K562 (cell line): ENCODE measurements at regions not wholly inside any gene's neighbourhood (a gene's known extent, or its start where the extent isn't known, plus 50 kb on each side); places are given as distances from the start of the nearest gene placed in this dataset.

Experiments used
- ATAC-seq: fragments of 200-7000 bp; cut with Tn5 transposase; 3 replicates; pipeline ENCODE4 v1.9.1; 2020; ENCODE audit warnings: moderate library complexity
- BruUV-seq: library from RNA; stranded (reverse); fragments of 400-500 nt; replicated peaks from 2 replicates; lab custom pipeline; 2021; lab: Mats Ljungman, UMichigan
- CTCF ChIA-PET: fragments of 300-600 bp; formaldehyde crosslinking; extraction: SDS; loops from one replicate; lab custom pipeline; 2021; ENCODE audit warnings: low intra/inter-chr PET ratio; lab: Yijun Ruan, JAX
- POLR2A ChIA-PET: fragments of 300-600, 350-650 bp; sonication (Branson Sonifier 250); formaldehyde crosslinking; extraction: SDS; loops from one replicate; lab custom pipeline; 2021; ENCODE audit warnings: antibody characterized with exemption, inconsistent platforms; lab: Yijun Ruan, JAX
- DNase-seq, 4 experiments: peaks; one replicate each; pipeline versions ENCODE4 v3.0.0 to v3.0.0-alpha.2; 2011 to 2018; ENCODE audit warnings: low spot score in 3 of 4, mixed read lengths in 3 of 4; ENCODE audit errors: extremely low read depth in 1 of 4
- FAIRE-seq: peaks from 2 replicates; lab custom pipeline; 2011; peaks lifted over from hg19 to GRCh38; lab: Jason Lieb, UNC
- H2AFZ ChIP-seq: 2 replicates; pipeline ENCODE4 v1.6.0; 2011; ENCODE audit warnings: low read depth, low read length, control low read depth, inconsistent platforms
- H3K27ac ChIP-seq: fragments of 200-600 bp; 3 replicates; pipeline ENCODE4 v1.8.0; 2011; ENCODE audit warnings: low read depth, mild to moderate bottlenecking, control low read depth, inconsistent platforms, low read length, moderate library complexity, mixed read lengths; ENCODE audit errors: extremely low read depth
- H3K27me3 ChIP-seq, 2 experiments: fragments of 300-600 bp in 1 of 2; 2 replicates in 1 of 2; 3 replicates in 1 of 2; pipeline versions ENCODE4 v1.6.0 to v1.8.0; 2011; ENCODE audit warnings: inconsistent platforms in 2 of 2, low read length in 2 of 2, mild to moderate bottlenecking in 1 of 2, mixed read lengths in 1 of 2, moderate library complexity in 1 of 2; ENCODE audit not compliant: control insufficient read depth in 2 of 2, insufficient read depth in 2 of 2
- H3K36me3 ChIP-seq: fragments of 300-600 bp; 3 replicates; pipeline ENCODE4 v1.8.0; 2011; ENCODE audit warnings: mild to moderate bottlenecking, low read length, inconsistent platforms; ENCODE audit not compliant: control insufficient read depth, insufficient read depth
- H3K4me1 ChIP-seq, 2 experiments: fragments of 200-600 bp in 1 of 2; replicated peaks in 1 of 2; 2 replicates in 1 of 2; 3 replicates in 1 of 2; pipeline versions ENCODE4 v1.5.1 to v1.8.0; 2011; ENCODE audit warnings: inconsistent platforms in 2 of 2, low read length in 2 of 2, mild to moderate bottlenecking in 1 of 2, mixed read lengths in 1 of 2, moderate library complexity in 1 of 2; ENCODE audit not compliant: control insufficient read depth in 2 of 2, insufficient read depth in 2 of 2
- H3K4me2 ChIP-seq: 2 replicates; pipeline ENCODE4 v1.6.1; 2011; ENCODE audit warnings: low read length, control low read depth, inconsistent platforms, mixed read lengths; ENCODE audit not compliant: insufficient read depth
- H3K4me3 ChIP-seq: fragments of 200-600 bp; sonication (generic), shearing (Covaris generic); 2 replicates; pipeline ENCODE4 v1.5.1; 2016; ENCODE audit warnings: control low read depth, inconsistent platforms
- H3K79me2 ChIP-seq: fragments of 200-600 bp; 3 replicates; pipeline ENCODE4 v1.8.0; 2011; ENCODE audit warnings: low read length, inconsistent platforms; ENCODE audit not compliant: control insufficient read depth, insufficient read depth
- H3K9ac ChIP-seq, 2 experiments: 2 replicates each; pipeline versions ENCODE4 v1.6.0 to v1.6.1; 2011; ENCODE audit warnings: low read depth in 2 of 2, low read length in 2 of 2, control low read depth in 1 of 2, inconsistent platforms in 1 of 2, mild to moderate bottlenecking in 1 of 2, mixed read lengths in 1 of 2; ENCODE audit not compliant: insufficient read depth in 1 of 2
- H3K9me1 ChIP-seq: one replicate; pipeline ENCODE4 v1.6.0; 2011; ENCODE audit warnings: inconsistent platforms, mild to moderate bottlenecking, low read length, moderate library complexity; ENCODE audit not compliant: control insufficient read depth, insufficient read depth
- H3K9me3 ChIP-seq: replicated peaks from 2 replicates; pipeline ENCODE4 v1.5.1; 2011; ENCODE audit warnings: low read depth, low read length, inconsistent platforms; ENCODE audit not compliant: control insufficient read depth, insufficient read depth
- H4K20me1 ChIP-seq: replicated peaks from 2 replicates; pipeline ENCODE4 v1.6.1; 2011; ENCODE audit warnings: low read length, inconsistent platforms, mixed read lengths; ENCODE audit not compliant: control insufficient read depth, insufficient read depth
- CXXC5 ChIP-seq: fragments of 250-450 bp; sonication (Bioruptor Pico); IDR thresholded peaks from 2 replicates; pipeline ENCODE4 v1.8.0; 2022; ENCODE audit warnings: inconsistent platforms, mild to moderate bottlenecking, moderate library complexity
- HOMEZ ChIP-seq: fragments of 250-450 bp; sonication (Bioruptor Pico); IDR thresholded peaks from 2 replicates; pipeline ENCODE4 v1.4.0; 2020; ENCODE audit warnings: mild to moderate bottlenecking, moderate library complexity
- NONO ChIP-seq, 2 experiments: fragments of 200-400 bp in 1 of 2; fragments of 450-650 bp in 1 of 2; formaldehyde crosslinking in 1 of 2; IDR thresholded peaks; 2 replicates each; pipeline ENCODE4 v1.6.1; 2017; ENCODE audit warnings: low read depth in 2 of 2, mild to moderate bottlenecking in 2 of 2, moderate library complexity in 2 of 2, low read length in 1 of 2
- SRSF7 ChIP-seq: fragments of 200-400 bp; formaldehyde crosslinking; optimal IDR thresholded peaks from 2 replicates; pipeline ENCODE3; 2017; ENCODE audit warnings: mild to moderate bottlenecking, low read depth, low read length
- ZNF143 ChIP-seq: sonication (generic); formaldehyde crosslinking; IDR thresholded peaks from 2 replicates; pipeline ENCODE4 v1.9.0; 2022; ENCODE audit warnings: mild to moderate bottlenecking, missing genetic modification reagents
- ZNF551 ChIP-seq: fragments of 250-450 bp; sonication (Bioruptor Pico); IDR thresholded peaks from 2 replicates; pipeline ENCODE4 v1.5.0; 2021; ENCODE audit warnings: mild to moderate bottlenecking, moderate library complexity
- in situ Hi-C: fragments of 300-500 bp; cut with MboI; formaldehyde crosslinking; loops from 4 replicates; pipeline ENCODE4 v1.15.0; 2018; ENCODE audit warnings: inconsistent platforms, mixed read lengths
- intact Hi-C: fragments of 100-400 bp; cut with micrococcal nuclease; formaldehyde crosslinking; loops from 2 replicates; pipeline ENCODE4 v1.14.2; 2022
- TF ChIP-seq, protein P1 (sequence below): fragments of 250-450 bp; sonication (Bioruptor Pico); IDR thresholded peaks from 2 replicates; pipeline ENCODE4 v1.5.0; 2022; ENCODE audit warnings: mild to moderate bottlenecking

- TF ChIP-seq HOMEZ (CRISPR knock-in tag): no peak
- TF ChIP-seq, all 486 proteins: peak for 0
These were observed 1348.5 kb downstream of the PCDH9 start (continued) for GRCh38 chr13:65881561-65882155.

GRCh38 chr13:65875031-65875430, 1355.1 kb downstream of the PCDH9 start:
- ChIA-PET POLR2A (no interaction called here), CTCF (no interaction called here)
- H3K4me2 ChIP-seq: no peak overlapping the region
- no TSS peak for BruUV-seq
- H3K36me3 ChIP-seq: no peaks in the 10 kb centered on the region
- FAIRE-seq (no peak), DNase-seq (no peak), ATAC-seq (no peak)
- no peaks in the 10 kb centered on the region for H4K20me1 ChIP-seq
- H3K27ac ChIP-seq: no peak overlapping the region
- no peaks in the 10 kb centered on the region for H3K79me2 ChIP-seq
- no peaks in the 10 kb centered on the region; a peak in 1 of 5 replicates for H3K4me1 ChIP-seq
- intact Hi-C loops: no loop called here
- H3K4me3 ChIP-seq: no peak overlapping the region
- no peaks in the 10 kb centered on the region for H3K27me3 ChIP-seq
- H3K9ac ChIP-seq: no peak overlapping the region
- in situ Hi-C loops: no loop called here
- H3K9me1 ChIP-seq: no peaks in the 10 kb centered on the region
- H2AFZ ChIP-seq: no peak overlapping the region
- TF ChIP-seq SRSF7 (no peak), NONO (IDR thresholded peaks at IDR 0.05; ENCODE audit: low read depth in 2 of 2, low read length in 1 of 2) (no peak), CXXC5 (CRISPR knock-in tag) (no peak), ZNF551 (no peak), ZNF143 (CRISPR knock-in tag) (no peak)
- TF ChIP-seq, protein P1, sequence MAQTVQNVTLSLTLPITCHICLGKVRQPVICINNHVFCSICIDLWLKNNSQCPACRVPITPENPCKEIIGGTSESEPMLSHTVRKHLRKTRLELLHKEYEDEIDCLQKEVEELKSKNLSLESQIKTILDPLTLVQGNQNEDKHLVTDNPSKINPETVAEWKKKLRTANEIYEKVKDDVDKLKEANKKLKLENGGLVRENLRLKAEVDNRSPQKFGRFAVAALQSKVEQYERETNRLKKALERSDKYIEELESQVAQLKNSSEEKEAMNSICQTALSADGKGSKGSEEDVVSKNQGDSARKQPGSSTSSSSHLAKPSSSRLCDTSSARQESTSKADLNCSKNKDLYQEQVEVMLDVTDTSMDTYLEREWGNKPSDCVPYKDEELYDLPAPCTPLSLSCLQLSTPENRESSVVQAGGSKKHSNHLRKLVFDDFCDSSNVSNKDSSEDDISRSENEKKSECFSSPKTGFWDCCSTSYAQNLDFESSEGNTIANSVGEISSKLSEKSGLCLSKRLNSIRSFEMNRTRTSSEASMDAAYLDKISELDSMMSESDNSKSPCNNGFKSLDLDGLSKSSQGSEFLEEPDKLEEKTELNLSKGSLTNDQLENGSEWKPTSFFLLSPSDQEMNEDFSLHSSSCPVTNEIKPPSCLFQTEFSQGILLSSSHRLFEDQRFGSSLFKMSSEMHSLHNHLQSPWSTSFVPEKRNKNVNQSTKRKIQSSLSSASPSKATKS (CRISPR knock-in tag): no peak
- no peaks in the 10 kb centered on the region for H3K9me3 ChIP-seq
